K562 (cell line): ENCODE measurements at regions not wholly inside any gene's neighbourhood (a gene's known extent, or its start where the extent isn't known, plus 50 kb on each side); places are given as distances from the start of the nearest gene placed in this dataset.

ENCODE experiments used
- POLR2AphosphoS2 ChIP-seq: IDR thresholded peaks from 2 replicates; pipeline ENCODE4 v1.6.1; 2012; ENCODE audit warnings: low read length, improper control_type of control experiment
- SRSF9 ChIP-seq: fragments of 200-400 bp; formaldehyde crosslinking; IDR thresholded peaks from 2 replicates; pipeline ENCODE4 v1.6.1; 2017; ENCODE audit warnings: low read depth, low read length, borderline replicate concordance

GRCh38 chr4:32986236-32986635 is 2266.1 kb downstream of the PCDH7 start:
- no peak for TF ChIP-seq POLR2AphosphoS2
- TF ChIP-seq SRSF9 = no peak
